GM21529 (cell line): ENCODE measurements at regions not wholly inside any gene's neighbourhood (a gene's known extent, or its start where the extent isn't known, plus 50 kb on each side); places are given as distances from the start of the nearest gene placed in this dataset.

ENCODE experiments used
- ATAC-seq: cut with Tn5 transposase; IDR thresholded peaks from one replicate; pipeline ENCODE4 v1.9.1; 2021; ENCODE audit not compliant: unreplicated experiment

DNA sequence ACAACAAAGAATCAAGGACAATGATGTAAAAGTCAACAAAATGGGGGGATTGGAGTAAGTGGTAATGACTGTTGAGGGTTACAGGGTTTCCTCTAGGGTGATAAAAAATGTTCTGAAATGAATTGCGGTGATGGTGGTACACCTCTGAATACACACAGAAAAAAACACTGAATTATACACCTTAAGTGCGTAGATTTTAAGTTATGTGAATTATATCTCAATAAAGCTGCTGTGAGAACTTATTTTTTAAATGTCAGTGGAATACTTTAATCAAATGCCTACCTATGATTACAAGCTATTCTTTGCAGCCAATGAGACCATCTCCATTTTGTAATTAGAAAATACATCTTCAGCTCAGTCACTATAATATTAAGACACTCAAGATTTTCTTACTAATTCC lies 53.5 kb downstream of the ZNF608 start:
- ATAC-seq: no peak

DNA sequence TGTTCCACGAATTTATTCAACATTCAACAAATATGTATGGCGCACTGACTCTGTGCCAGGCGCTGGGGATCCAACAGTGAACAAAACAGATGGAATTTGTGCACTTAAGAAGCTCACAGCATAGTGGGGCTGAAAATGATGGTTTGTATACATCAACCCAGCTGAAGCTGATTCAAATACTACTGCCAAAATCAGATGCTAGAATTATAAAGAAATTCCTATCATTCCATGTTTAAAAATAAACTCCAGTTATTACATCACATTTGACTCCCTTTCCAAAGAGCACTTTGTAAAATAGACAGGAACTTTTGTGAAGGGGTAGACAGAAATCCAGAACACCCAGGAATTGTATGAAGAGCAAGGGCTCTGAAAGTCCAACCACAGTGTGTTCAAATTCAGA lies 54.1 kb downstream of the ZNF608 start:
- ATAC-seq: no peak

DNA sequence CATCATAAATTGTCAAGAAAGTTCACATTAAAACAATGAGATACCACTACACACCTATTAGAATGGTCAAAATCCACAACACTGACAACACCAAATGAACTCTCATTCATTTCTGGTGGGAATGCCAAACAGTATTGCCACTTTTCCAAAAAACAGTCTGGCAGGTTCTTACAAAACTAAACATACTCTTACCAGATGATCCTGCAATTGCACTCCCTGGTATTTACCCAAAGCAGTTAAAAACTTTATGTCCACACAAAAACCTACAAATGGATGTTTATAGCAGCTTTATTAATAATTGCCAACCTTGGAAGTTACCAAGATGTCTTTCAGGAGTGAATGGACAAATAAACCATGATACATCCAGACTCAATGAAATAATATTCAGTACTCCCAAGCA lies 56.8 kb downstream of the ZNF608 start:
- ATAC-seq: no peak

DNA sequence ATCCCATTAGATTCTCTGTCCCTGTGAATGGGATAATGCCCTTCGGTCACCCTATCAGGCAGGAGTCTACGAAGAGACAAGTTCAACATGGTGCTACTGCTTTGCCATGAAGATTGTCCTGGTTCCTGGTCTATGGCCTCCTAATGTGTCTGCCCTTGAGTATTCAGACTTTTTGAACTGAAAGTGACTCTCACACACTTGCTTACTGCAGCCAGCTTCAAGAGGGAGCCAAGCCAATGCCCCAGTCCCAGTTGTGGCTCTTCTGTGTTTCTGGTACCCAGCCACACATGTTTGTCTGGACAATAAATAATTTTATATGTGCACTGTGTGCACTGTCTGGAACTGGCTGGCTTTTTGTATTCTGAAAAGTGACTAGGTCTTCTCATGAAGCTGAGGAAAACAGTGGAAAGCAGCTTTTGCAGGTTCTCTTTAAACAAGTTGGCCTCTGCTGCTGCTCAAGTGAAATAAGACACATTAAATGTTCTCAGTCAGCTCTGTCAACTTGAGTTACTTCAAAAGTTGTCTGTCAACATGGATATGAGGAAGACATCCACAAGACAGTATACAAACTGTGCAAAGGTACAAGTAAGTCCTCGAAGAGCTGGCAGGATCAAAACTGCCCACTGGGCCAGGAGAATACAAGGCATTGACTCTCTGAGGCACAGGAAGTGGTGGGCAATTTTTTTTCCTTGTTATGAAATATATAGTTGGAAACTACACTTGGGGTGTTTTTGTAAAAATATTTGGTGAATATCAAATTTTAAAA lies 60.0 kb downstream of the ZNF608 start:
- ATAC-seq: no peak

DNA sequence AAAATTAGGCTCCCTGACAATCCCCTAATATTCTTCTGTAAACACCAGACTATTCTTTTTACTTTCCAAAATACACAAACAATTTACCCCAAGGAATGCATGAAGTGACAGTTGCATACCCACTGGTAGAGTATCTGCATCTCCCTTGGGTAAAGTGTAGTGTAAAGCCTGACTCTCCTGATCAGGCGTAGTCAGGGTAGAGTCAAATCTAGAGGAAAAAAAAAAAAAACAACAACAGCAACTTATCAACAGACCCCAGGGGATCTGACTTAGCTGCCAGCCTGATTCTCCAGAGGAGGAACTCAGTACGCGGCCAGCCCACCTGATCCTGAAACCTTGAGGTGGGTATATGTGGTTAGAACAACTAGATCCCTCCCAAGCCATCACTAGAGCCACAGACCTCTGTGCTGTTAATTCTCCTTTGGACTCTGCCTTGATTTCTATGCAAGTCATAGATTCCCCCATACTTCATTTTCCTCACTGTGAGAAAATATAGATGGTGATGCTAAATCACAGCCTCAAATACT lies 61.0 kb downstream of the ZNF608 start:
- no peak for ATAC-seq

DNA sequence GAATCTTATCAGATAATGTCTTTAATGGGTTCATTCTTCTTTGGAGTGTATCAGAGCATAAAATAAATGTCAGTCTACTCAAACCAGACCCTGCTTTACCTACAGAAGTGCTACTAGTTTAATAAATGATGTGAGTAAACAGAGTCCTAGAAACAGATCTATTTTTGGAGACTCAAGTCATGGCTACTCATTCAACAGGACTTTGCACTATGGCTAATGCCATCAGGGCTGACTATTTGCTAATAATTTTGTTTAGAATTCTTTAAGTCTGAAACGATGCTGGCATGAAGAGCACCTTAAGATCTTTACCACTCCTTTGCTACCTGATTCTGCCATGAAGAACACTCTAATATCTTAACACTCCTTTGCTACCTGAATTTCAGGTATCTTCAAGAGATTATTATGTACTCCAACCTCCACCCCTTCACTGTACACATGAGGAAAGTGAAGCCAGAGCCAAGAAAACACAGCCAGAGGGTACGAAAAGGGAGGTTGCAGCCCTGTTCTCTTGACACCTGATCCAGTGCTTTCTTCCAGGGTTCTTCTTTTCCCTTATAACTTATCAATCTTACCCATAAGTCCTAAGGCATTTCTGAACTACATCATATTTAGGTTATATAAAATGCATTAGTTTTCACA lies 62.4 kb downstream of the ZNF608 start:
- no peak for ATAC-seq

DNA sequence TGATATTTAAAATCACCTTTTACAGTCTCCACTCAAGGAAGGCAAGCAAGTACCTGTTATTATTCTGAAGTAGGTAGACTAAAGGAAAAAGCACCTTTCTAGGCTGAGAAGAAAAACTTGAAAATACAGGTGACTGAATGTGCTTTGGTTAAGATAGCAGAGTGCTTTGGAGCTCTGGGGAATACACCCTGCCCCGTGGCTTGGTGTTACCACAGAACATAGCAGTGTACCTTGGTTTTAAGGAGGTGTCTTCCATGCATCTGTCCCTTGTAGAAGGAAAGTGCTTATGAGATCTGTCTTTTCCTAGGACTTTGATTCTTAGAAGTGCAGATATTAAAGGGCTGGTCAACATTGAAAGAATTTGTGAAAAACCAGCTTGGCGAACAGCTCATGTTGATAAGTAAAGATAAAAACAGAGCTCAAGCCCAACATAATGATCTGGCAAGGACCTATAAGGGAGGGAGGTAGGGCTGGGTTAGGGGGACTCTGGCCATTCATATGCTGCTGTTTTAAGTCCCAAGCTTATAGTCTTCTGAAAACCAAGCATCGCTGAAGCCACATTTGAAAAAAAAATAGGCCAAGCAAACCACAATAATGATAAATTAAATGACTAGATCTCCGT lies 66.8 kb downstream of the ZNF608 start:
- ATAC-seq: no peak

DNA sequence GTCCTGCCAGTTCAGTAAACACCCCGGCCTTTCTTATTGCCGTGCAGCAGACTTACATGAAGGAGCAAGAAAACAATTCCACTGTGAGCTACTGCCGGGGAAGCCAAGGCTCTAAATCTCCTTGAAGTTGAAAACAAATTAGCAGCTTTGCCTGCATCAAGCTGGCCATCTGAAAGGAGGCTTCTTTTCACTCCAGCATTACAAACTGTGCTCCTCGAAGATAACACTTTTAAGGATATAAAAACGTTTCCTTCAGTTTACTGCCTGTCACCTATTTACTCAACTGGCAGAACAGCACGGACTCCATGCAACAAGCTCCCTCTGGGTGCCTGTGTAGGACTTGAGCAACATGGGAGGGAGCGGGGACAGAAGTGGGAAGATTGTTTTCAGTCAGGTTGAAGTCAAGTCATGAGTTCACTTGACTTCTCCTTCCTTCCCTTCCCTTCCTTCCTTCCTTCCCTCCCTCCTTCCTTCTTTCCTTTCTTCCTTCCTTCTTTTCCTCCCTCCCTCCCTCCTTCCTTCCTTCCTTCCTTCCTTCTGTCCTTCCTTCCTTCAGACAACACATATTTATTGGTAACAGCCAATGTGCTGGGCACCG lies 67.4 kb downstream of the ZNF608 start:
- ATAC-seq: no peak

DNA sequence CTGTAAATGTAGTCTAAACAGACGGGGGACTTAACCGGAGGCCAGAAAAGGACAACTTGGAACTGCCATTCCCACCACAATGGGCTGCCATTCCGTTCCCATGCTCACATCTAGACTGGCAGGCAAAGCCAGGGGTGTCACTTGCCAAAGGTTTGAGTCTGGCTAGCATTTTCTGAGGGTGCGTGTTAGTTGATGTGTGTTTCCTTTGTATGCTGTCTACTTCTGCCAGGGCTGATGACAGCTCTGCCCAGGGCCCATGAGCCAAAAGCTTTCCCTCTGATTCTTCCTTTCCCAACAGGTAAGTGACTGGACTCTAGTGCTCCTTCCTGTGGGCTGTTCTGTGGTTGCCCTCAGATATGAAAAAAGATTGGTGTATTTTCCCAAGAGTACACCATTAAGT lies 68.0 kb downstream of the ZNF608 start:
- ATAC-seq: no peak

DNA sequence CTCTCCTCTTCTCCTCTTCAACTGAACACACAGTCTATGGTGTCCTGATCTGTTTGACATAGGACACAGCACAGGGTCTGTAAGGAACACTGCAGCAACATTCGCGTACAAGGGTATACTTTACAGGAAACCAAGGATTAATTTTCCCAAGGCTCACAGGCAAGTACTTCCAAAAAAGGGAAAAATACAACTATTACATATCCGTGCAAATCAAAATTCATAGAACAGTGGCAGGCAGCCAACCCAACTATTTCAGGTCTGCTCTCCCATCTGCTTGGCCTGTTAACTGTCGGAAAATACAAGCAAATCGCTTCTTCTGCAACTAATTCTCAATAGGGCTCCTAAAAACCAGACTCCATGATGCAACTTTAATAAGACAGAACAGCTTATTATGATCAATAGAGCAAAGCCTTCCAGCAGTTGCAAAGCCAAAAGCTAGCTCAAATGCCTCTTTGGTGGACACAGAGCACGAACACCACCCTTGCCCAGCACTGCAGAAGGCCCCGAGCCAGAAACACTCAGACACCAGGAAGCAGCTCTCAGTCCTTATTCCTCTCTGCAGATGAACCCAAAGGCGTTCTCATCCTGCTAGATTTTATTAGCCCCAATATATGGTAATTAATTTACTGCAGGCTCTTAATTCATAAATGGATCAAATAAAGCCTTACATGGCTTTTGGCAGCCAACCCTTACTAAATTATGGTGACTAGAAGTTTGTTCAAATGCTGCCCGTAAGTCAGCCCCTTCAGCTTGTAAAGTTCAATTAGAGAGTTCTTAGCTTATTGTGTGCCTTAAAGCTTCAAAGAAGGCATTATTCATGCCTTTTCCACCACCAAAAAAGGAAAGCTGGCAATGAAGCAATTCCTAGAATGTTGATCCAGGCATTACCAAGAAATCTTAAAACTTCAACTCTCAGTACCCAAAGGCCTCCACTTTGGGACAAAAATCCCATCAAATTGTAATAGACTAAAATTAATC lies 68.8 kb downstream of the ZNF608 start:
- no peak for ATAC-seq

DNA sequence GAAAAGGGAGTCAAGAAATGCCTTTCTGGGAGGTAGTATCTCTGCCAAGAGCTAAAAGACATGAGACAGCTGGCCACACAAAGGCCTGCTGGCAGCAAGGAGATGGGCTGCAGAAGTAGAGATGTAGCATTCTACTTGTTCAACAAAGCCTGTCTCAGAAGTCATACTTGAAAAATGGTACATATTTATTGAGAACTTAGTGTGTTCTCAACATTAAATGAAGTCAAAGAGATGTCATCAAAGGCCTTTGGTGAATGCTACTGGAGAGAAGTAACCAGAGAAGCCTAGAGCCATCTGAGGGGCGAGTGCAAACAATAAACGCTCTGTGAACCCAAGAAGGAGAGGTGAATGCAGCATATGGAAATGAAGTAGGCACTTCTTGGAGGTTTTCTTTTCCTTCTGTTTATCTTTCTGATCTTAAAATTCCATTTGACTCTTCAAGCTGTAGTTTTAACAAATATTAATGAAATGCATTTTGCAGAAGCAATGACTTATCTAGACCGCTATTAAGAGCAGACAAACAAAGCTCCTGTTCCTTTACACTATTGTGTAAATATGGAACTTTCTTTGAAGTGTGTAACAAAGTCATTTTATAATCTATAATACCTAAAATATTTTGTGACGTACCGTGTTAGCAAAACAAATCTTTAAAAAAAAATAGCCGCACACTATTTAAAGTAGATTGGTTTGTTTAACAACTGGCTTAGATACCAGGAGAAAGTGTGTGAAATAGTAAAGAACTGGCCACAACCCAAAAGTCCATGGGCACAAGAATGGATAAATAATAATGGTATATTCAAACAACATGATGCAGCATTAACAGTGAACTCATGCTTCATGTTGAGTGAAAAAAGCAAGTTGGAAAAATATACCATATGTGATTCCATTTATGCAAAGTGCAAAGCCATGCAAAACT lies 70.2 kb downstream of the ZNF608 start:
- ATAC-seq: no peak

DNA sequence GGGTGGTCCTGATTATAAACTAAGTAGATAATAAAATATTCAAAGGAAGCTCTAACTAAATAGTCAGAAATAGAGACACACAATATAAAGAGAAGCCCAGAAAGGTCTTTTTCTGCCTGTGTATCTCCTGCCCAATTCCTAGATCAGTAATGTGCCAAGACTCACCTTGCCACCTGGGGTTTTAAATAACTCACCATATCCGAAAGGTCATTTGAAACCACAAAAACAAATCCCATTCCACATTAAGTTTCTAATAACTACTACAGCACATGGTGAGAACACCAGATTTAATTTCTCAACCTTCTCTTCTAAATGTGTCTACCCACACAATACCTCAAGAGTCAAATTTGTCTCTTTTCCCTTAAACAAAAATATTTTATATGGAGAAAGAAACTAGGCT lies 75.2 kb downstream of the ZNF608 start:
- no peak for ATAC-seq

DNA sequence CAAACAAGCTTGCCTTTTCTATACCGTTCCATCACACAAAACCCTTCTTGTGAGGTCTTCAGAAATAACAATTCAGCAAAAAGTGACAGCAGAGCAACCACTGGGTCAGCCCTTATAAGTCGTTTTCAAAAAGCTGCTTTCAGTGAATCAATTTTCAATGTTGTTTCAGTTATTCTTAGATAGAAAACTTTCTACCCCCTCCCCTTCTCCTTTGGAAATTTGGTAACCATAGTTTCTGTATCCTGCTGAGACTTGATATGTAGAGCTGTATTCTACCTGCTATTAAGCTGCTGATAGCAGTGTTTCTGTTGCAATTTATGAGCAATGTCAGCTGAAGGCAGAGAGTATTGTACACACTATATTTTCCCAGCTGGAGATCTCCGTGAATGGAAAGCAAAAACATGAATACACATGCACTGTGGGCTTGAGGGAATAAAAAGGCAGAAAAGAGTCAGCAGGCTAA lies 75.7 kb downstream of the ZNF608 start:
- ATAC-seq: no peak

DNA sequence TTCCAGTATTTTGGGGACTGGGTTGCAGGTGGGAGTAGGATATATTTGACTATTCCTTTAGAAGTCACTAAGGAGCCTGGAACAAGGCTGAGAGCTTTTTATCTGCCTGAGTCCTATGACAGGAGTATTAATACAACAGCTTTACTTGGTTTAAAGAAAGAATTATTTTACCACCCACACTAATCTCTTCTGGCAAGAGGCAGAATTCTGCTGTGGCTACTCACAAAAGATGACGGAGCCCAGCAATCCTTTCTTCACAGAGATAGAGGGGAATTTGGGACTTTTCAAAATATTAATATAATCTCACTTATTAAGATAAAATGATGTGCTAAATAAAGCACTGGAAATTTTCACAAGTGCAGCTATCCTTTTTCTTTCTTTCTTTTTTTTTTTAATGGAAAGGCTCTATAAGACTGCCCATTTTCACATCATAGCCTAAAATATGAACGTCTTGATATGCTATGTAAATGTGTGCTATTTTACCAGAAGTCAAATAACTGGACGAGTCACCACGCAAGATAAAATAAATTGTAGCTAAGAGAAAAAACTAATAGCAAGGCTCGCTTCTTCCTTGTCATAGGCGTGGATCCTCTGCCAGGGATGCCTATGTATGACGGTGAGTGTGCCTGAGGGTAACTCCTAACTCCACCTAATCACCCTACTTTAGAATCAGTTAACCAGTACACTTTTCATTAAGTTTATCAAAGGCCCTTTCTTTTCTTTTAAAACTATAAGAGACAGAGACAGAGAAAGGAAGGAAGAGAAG lies 76.3 kb downstream of the ZNF608 start:
- no peak for ATAC-seq

DNA sequence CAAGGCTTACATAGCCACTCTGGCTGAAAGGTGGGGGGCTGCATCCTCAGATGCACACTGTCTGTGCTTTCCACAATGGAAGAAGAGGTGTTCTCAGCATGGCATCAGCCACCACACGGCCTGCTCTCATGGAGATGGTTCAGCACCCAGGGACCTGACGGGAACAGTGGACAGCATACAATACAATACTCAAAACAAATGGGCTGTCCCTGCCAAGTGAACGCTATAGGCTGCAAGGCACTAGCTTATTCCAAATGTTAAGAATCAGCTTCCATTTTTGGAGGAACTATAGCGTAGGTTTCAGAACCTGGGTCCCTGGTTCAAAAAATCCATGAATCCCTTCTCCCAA lies 77.2 kb downstream of the ZNF608 start:
- ATAC-seq: no peak

DNA sequence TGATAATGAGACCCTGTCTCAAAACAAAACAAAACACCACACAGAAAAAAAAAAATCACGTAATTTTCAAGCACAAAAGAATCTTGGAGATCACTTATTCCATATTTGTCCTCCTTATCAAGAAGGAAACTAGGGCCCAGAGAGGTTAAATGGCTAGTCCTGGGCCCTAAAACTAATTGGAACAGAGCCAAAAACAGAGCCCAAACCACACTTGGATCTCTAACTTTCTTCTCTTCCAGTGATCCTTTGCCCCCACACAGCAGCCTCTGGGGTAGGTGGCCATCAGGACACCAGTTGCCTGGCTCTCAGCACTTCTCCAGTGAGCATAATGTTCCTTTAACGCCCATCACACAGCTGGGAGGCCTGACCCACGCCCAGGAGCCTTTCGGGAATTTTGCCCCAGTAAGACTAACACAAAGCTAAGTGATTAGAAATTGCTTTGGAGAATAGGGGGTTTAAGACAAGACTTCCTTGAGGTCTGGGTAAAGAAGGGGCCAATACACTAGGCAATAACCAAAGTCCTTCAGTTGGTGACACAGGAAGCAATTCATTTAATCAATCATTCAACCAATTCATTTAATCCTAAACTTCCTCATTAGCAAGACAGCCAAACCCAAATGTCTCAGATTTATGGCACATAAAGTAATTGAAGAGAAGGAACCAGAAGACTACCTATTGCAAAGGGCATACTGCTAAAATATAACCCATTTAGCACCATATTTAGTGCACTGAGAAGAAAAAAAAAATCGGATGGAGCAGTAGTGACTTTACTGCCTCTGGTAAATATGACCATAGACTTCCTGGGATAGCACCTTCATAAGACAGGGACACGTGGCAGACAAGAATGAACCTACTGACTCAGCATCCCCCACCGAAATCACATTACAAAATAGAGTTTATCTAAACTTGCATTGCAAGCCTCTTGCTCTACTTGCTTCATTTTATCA lies 77.8 kb downstream of the ZNF608 start:
- ATAC-seq: no peak

DNA sequence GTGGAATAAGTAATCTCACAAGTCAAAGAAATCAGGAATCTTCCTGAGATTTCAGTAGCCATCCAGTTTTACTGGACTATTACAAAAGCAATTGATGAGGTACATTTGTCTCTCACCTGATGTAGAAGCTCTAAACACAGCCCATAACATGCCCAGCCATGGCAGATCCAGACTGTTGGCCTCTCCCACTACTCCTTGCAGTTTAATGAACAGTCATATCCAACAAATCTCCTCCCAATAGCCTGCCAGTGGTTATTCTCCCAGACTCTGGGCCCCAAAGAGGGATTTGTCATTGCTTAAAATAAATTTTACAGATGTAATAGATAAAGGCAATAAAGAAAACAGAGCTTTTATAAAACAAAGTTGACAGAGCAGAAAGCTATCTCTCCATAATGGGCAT lies 80.8 kb downstream of the ZNF608 start:
- ATAC-seq: no peak

DNA sequence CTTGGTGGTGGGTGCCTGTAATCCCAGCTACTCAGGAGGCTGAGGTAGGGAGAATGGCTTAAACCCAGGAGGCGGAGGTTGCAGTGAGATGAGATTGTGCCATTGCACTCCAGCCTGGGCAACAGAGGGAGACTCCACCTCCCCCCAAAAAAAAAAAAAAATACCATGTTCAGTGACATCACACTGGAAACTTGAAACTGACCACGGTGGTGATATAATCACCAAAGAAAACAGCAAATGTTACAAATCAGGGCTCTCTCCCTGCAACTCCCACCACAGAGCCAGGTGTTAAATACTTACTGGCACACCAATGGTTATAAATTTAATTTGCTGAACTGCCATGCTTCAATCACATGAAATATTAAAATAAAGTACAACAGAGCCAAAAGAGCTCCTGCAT lies 81.4 kb downstream of the ZNF608 start:
- ATAC-seq: no peak
